ENCODE measurements at regions not wholly inside any gene's neighbourhood (a gene's known extent, or its start where the extent isn't known, plus 50 kb on each side); places are given as distances from the start of the nearest gene placed in this dataset.

GRCh38 chr12:22740656-22741355 is 115.8 kb downstream of the ETNK1 start:
- DNase-seq (ENCODE audit: low spot score): no peak

GRCh38 chr12:22743700-22744099 is 118.7 kb downstream of the ETNK1 start:
- no peak for DNase-seq (ENCODE audit: low spot score)

- no peak for DNase-seq (ENCODE audit: low spot score)
Measured at GRCh38 chr12:22744197-22744596, 119.2 kb downstream of the ETNK1 start.

- DNase-seq (ENCODE audit: low spot score): no peak
Measured at GRCh38 chr12:22746720-22747119, 121.7 kb downstream of the ETNK1 start.

GRCh38 chr12:22755629-22756028 is 130.7 kb downstream of the ETNK1 start:
- DNase-seq (ENCODE audit: low spot score): no peak

DNA sequence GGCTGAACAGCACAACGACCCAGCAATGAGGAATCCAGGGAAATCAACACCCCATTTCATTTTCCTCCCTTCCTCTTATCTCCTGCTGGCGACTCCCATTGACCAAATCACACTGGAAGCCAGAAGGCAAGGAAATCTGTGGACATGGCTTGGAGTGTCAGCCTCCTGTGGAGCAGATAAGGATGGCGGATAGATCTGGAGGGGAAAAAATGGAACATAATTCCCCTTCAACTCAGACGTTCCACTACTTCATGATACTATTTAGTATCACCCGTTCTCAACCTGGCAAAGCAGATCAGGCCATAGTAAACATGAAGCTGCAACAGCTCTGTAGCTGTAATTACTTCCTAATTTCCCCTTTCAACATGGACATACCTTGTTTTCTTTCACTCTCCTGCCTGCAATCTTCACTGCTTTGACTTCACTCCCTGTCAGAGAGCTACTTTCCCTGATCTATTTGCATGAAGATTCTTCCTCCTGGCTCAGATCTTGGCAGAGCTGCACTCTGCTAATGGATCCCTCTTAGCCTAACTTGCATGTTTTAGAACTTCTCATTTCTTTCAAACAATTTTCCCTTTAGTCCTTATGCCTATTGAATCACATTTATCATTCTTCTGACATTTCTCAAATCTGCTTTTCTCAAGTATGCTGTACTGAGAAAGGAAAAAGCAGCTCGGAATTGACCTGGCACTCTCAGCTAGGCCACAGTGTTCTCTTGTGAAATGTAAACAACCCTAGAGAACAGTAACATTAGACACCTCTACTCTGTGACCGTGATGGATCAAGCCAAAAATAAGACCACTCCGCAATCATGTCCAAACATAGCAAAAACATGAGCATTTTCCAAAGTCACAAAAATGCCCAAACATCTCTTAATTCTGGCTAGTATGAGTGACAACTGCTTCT is 135.1 kb downstream of the ETNK1 start:
- no peak for DNase-seq (ENCODE audit: low spot score)

DNA sequence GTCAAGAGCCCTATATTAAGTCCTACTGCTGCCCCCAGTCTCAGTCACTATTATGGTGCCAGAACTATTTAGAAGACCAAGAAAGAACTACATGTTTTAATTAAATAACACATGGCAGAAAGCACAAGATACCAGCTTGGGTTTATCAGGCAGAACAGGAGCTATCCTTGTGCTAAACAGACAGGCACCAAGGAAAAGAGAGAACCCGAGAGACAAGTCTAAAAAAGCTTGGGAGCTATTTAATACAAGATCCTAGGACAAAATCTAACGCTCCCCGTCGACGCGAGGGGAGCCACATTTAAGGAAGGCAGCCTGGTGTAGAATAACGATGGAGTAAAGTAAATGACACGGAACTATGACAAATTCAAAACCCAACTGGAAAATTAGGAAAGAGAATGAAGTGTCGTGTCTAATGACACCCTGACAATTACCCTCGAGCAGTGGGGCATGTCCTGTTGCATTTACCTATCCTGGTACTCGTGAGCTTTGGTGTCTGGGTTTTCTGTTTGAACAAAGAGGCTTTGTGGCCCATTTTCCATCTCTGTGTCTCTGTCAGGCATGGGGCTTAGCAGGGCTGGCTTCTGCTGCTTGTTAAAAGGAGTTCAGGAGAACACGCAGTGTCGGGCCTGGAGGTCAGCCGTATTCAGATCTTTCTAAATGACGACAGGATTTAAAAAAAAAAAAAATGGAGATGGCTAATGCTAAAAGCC is 140.6 kb downstream of the ETNK1 start:
- no peak for DNase-seq (ENCODE audit: low spot score)

DNA sequence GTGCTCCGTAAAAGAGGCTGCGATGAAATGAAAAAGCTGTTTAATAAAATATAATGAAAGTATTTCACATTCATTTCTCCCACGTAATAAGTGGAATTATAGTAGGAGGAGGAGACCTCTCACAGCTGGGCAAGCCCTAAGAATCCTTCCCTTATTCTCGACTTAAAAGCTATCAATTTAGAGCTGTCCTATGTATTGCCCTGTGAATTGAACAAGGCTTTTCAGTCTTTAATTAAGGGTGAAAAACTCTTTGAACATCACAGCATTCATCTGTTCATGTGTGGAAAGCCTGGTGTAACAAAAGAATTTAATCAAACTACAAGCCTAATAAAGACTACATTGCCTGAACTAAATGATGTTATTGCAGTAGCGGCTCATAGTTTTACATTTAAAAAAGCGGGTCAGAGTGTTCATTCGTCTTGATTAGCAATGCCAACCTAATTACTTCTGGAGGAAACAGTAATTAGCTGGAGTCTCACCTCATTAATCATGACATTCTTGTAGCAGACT is 142.0 kb downstream of the ETNK1 start:
- DNase-seq (ENCODE audit: low spot score): no peak

DNA sequence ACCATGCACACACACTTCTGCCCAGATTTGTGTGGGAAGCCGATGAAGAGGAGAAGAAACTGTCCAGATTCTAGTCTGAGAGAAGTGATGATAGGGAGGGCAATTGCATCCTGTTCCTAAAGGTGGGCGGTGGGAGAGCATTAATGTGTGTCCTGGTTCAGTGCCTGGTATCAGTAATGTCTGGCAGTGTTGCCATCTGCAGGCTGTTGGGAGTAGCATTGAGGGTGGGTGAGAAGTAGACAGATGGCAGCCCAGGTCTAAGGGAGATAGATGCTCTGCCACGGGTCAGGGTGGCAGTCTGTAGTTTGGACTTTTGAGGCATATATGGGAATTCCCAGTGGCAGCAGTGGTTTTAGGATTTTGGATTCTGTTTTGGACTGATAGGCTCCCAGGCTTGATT is 156.4 kb downstream of the ETNK1 start:
- no peak for DNase-seq (ENCODE audit: low spot score)

DNA sequence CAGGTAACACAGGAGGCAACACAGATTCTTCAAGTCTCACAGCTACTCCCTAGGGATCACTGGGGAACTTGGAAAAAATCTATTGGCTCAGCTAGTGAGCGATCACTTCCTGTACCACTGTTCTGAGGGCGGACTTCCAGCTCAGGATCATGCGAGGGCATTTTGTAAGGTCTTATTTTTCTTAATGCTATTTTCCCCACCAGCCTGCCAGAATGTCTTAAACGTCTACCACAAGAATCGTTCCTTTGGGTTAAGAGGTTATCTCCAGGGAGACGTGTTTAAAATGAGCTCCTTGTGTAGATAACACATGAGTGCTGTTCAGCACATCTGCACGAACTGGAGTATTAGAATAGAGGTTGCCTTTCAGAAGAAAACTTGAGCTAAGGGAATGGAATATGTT is 162.6 kb downstream of the ETNK1 start:
- DNase-seq (ENCODE audit: low spot score): no peak

- DNase-seq (ENCODE audit: low spot score): no peak
Measured at GRCh38 chr12:22788913-22789312, 163.9 kb downstream of the ETNK1 start.

- DNase-seq (ENCODE audit: low spot score): no peak
Measured at GRCh38 chr12:22792138-22792537, 167.2 kb downstream of the ETNK1 start.

DNA sequence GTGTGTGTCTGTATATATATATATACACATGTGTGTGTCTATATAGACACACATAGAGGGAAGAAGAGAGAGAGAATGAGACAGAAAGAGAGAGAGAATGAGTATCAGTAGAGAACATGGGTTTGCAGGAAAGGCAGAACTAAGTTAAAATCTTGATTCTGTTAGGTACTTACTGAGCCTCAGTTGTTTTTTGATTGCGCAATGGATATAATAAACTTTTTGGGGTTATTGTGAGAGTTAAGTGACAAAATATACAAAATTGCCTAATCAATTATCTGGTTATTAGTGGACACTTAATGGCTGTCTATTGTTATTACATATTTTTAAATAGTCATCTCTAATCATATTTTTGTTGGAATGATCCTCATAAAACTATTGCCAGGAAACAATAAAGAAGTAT is 169.0 kb downstream of the ETNK1 start:
- DNase-seq (ENCODE audit: low spot score): no peak

DNA sequence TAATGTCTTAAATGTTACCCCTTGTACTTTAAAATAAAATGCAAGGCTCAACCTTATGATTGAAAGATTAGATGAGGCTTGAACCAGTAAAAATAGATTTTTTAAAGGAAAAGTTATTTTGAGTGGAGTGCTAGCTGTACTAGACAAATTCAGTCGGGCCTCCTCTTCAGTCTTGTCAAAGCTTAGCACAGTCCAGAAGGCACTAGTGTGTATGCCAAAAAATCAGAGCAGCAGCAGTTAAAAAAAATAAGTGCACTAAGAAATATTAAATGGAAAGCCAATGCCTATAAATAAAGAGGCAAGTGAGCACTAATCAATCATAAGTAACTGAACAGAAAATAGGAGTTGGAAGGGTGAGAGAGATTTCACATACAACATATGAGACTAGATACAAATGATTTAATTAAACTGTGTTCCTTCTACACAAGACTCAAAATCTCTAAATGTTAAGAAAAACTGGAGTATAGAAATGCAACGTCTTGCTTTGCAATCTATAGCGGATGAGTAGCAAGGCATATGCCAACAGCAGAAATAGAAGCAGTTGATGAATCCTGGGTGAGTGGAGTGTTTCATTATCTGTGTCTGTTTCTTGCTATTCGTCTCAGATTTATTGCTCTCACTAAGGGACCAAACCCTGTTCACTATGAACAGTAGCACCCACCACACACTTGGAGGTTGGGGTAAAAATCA is 172.1 kb downstream of the ETNK1 start:
- no peak for DNase-seq (ENCODE audit: low spot score)

GRCh38 chr12:22797701-22798100 is 172.7 kb downstream of the ETNK1 start:
- DNase-seq (ENCODE audit: low spot score): no peak

DNA sequence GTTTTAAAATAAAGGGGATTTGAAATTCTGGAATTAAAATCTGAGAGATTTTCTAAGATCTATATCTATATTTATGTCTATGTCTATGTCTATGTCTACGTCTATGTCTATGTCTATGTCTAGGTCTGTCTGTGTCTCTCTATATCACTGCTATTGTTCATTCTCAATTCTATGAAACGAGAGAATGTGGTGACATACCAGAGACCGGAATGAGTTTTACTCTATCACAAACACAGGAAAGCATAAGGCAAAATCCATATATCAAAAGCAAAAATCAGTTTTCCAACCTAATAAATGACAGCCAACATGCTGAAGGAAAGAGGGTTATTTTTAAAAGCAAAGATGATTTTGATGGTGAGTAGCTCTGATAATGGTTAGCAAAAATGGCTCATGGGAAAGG is 173.1 kb downstream of the ETNK1 start:
- DNase-seq (ENCODE audit: low spot score): no peak

DNA sequence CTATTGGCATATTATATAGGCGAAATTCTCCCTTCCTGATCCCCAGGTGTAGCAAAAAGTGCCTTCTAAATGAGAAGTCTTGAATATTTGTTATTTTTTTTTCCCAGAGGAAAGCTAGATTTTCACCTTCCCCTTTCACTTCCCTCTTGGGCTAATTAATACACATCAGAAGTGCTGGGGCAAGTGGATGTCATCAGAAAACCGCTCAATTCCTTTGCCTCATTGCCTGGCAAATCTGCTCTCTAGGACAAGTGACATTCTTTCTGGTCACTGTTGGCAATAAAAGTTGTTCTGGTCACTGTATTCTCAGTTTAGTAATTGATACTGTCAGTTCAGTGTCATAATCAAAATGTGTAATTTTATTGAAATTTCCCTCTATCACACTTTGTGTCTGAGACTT is 174.5 kb downstream of the ETNK1 start:
- DNase-seq (ENCODE audit: low spot score): no peak

DNA sequence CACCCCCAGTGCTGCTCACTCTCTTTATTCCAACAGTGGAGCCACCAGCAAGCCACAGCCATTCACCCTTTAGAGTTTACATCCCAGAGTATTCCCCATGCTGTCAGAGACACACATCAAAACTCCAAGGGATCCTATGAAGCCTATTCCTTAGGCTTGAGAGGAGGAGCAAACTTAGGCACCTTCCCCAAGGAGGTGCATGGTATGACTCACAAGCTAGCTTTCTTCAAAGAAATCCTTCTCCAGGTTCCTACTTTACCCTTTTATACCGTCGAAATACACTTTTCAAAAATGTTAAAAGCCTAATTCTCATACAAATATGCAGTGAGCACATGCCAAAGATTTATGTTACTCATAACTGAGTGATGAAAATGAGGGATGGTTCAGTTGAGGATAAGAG is 175.4 kb downstream of the ETNK1 start:
- DNase-seq (ENCODE audit: low spot score): no peak

- no peak for DNase-seq (ENCODE audit: low spot score)
Measured at GRCh38 chr12:22802883-22803630, 178.1 kb downstream of the ETNK1 start.

- no peak for DNase-seq (ENCODE audit: low spot score)
Measured at GRCh38 chr12:22803725-22804124, 178.8 kb downstream of the ETNK1 start.

DNA sequence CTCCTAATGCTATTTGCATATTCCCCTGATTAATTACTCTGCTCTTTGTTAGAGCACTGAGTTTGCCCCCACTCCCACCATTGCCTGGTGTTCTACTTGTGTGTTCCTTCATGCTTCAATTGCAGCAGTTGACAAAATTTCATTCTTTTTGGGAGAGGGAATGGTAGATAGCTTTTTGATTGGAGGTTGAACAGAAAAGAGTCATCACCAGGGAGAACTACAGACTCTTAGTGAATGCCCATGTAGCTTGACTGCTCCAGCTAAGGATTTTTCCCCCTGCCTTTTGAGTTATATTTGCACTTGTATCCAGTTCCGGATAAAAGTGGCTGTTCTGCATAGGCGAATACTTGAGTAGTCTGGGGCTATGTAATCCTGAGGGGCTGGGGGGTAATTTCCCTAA is 183.9 kb downstream of the ETNK1 start:
- DNase-seq (ENCODE audit: low spot score): no peak

Measured in CD4-positive, alpha-beta T cell treated with Interleukin-6 at 100 ng/mL for 8 hours (primary cell).